ENCODE measurements at regions not wholly inside any gene's neighbourhood (a gene's known extent, or its start where the extent isn't known, plus 50 kb on each side); places are given as distances from the start of the nearest gene placed in this dataset.
A peak's percentile ranks its signal among the peaks of the same experiment; 100 is the strongest.
"Not testable (repeated sequence)": the region's sequence is repeated elsewhere in the genome, so short reads cannot be mapped to it uniquely, and the experiment has no call there.

DNA sequence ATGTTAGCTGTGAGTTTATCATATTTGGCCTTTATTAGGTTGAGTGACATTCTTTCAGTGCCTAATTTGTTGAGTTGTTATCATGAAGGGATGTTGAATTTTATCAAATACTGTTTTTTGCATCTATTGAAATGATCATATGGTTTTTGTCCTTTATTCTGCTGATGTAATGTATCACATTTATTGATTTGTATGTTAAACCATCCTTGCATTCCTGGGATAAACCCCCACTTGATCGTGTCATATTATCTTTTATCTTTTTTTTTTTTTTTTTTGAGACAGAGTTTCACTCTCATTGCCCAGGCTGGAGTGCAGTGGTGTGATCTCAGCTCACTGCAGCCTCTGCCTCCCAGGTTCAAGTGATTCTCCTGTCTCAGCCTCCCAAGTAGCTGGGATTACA is 51.9 kb upstream of the MFGE8 start:
- DNase-seq (ENCODE audit: low spot score) = not testable (repeated sequence)

DNA sequence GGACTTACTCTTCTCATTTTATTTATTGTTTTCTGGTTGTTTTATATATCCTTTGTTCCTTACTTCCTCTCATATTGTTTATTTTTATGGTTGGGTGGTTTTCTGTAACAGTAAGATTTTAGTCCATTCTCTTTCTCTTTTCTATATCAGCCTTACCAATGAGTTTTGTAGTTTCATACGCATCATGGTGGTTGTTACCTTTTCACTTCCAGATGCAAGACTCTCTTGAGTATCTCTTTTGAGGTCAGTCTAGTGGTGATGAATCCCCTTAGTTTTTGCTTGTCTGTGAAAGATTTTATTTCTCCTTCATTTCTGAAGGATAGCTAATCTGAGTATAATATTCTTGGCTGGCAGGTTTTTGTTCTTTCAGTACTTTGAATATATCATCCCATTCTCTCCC is 57.1 kb upstream of the MFGE8 start:
- DNase-seq (ENCODE audit: low spot score) = no peak

DNA sequence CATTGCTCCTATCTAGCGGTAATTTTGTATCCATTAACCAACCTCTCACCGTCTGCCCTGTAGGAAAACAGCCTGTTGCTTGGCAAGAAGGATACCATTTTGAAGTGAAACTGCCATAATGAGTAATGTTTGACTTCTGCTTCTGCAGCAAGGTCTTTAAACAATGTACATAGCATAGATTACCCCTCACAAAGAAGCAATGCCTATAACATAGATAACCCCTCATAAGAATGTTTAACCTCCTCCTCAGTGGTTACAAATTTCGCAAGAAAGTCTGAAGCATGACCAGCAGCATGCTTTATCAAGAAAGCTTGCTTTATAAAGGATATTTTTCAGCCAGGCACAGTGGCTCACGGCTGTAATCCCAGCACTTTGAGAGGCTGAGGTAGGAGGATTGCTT is 61.2 kb upstream of the MFGE8 start:
- DNase-seq (ENCODE audit: low spot score) = no peak

DNA sequence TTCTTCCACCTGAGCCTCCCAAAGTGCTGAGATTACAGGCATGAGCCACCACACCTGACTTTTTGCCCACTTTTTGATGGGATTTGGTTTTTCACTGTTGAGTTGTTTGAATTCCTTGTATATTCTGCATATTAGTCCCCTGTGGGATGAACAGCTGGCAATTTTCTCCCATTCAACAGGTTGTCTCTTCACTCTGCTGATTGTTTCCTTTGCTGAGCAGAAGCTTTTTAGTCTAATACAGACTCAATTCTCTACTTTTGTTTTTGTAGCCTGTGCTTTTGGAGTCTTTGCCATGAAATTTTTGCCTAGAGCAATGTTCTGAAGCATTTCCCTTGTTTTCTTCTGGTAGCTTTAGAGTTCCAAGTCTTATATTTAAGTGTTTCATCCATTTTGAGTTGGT is 62.7 kb upstream of the MFGE8 start:
- no peak for DNase-seq (ENCODE audit: low spot score)

DNA sequence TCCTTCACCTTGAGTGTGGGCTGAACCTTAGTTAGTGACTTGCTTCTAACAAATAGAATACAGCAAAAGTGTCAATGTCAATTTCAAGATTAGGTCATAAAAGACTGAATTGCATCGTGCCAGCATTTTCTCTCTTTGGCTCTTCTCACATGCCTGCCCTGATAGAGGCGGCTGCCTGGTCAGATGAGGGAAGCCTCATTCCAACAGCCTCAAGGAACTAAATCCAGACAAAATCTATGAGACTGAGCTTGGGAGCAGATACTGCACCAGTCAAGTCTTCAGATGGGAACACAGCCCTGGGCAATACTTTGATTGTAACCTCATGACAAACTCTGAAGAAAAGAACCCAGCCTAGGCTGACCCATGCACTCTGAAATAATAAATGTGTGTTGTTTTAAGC is 63.5 kb upstream of the MFGE8 start:
- DNase-seq (ENCODE audit: low spot score) = no peak

DNA sequence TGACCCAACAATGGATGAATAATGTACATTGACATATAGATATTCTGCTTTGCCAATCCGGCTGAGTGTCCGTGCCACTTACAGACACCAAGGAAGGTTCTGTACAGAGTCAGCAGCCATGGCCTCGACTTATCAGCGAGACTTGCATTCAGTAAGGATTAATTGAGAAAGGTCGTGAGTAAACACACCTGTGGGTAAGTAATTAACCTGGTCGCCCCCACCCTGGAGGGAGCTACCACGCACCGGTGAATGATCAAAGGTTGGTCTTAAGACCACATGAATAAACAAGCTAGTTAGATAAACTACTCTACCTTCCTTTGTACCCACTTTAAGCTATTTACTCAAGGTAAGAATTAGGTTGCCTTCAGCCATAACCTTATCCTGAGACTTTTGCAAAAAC is 66.5 kb upstream of the MFGE8 start:
- no peak for DNase-seq (ENCODE audit: low spot score)

DNA sequence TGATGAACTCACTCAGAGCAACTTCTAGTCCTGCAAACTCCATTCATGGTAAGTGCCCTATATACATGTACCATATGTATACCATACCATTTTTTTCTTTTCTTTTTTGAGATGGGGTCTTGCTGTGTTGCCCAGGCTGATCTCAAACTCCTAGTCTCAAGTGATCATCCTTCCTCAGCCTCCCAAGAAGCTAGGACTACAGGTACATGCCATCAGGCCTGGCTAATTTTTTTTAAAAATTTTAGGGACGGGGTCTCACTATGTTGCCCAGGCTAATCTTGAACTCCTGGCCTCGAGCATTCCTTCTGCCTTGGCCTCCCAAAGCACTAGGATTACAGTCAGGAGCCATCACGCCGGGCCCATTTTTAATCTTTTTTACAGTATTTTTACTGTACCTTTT is 67.3 kb upstream of the MFGE8 start:
- no peak for DNase-seq (ENCODE audit: low spot score)

DNA sequence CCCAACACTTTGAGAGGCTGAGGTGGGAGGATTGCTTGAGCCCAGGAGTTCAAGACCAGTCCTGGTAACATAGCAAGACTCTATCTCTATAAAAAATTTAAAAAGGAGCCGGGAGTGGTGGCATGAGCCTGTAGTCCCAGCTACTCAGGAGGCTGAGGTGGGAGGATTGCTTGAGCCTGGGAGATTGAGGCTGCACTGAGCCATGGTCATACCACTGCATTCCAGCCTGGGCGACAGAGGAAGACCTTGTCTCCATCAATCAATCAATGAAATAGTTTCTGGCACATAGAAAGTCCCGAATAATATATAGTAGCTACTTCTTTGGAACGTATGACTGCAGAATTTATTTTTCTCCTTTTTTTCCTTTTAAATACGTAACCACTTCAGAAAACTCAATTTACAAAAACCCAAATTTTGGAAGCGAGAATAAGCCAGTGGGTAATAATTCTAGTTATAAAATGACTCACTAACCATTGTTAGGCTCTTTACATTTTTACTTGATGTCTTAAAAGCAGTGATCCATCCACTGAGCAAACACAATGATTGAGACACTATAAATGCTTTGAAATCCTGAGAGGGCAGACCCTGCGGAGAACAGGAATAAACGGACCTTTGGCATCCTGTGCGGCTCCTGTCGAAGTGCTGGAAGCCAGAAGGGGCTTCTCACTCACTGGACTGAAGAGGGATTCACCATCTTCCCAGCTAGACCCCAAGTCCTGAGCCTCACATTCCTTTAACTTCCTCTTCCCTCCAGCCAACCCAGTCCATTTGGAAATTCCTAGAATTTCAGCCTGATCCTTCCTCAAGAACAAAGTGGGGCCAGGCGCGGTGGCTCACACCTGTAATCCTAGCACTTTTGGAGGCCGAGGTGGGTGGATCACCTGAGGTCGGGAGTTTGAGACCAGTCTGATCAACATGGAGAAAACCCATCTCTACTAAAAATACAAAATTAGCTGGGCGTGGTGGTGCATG is 68.4 kb upstream of the MFGE8 start:
- no peak for DNase-seq (ENCODE audit: low spot score)

DNA sequence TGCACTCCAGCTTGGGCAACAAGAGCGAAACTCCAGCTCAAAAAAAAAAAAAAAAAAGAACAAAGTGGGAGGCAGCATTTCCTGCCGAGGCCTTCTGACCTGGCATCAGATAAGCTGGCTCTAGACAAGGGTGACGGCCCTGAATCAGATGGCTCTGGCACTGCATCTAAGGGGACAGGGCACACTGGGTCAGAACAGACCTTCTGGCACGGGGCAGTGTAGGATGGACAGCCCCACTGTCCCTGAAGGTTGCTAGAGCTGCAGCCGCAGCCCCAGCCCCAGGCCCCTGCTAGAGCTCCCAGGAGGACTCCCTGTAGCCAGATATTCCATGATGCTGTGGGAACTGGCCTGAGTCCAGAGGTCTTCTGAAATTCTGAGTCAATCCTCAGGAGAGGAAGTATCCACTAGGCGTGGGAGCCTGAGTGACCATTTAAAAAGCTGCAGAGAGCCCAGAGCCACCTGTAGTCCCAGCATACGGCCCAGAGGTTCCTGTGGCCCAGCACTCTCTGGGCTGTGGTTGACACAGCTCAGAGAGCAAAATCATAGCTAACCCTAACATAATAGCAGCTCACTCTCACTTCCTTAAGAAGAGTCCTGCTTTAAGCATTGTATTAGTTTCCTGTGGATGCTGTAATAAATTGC is 69.2 kb upstream of the MFGE8 start:
- peak; percentile 24 for DNase-seq (ENCODE audit: low spot score)

DNA sequence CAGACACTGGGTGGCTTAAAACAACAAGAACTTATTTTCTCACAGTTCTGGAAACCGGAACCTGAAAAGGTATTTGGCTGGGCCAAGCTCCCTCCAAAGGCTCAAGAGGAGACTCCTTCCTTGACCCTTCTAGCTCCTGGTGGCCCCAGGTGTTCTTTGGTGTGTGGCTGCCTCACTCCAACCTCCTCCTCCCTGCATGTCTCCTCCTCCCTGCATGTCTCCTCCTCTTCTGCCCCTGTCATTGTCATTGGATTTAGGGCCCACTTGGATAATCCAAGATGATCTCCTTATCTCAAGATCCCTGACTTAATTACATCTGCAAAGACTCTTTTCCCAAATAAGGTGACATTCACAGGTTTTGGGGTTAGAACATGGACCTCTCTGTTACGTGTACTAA is 69.8 kb upstream of the MFGE8 start:
- DNase-seq (ENCODE audit: low spot score) = no peak

DNA sequence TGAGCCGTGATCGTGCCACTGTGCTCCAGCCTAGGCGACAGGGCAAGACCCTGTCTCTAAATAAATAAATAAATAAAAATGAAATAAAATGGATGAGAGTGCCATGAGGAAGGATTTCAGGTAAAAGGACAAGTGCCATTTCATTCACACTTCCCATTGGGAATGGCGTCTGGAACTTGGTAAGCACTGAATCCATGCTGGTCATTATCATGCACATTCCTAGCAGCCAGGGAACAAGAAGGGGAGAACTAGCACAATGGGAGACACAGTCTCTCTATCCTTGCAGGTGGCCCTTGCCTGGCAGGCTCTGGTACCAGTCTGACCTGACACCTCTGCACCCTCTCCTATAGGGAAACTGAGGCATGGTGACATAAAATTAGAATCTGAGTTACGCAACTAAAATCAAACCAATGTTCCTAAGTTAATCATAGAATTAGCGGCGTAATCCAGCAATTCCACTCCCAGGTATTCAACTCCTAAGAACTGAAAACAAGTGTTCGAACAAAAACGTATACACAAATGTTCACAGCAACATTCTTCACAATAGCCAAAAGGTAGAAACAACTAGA is 70.8 kb upstream of the MFGE8 start:
- no peak for DNase-seq (ENCODE audit: low spot score)

DNA sequence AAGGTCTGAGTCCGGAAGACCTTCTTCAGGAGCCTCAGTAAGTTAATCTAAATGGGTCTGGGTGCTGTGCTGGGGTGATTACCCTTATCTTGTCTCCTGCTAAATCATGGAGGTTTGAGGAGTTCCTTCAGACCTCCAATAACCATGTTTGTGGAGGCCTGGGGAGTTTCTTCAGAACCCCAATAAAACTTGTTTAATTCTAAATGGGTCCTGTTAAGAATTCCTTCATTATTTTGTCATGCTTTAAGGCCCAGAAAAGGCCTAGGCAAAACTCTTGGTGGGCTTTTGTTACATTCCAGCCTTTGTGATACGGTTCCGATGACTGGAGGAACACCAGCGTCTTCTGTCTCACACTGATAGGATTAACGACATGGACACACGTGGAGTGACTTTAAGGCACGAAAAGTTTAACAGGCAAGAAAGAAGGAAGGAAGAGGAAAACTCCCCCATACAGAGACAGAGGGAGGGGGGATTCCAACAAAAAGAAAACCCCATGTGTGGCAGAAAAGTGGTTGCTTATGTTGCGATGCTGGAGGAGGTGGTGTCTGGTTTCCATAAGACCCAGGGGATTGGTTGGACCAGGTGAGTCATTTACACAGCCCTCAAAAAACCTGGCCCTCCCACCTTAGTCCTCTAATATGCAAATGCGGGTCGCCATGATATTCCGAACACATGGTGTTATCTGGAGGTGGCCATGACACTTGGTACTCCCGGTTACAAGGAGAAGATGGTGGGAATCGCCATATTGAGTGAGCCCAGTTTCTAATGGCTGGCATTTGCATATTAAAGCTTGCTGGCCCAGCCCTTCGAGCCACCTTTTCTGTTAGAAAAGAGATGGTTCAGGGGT is 72.6 kb upstream of the MFGE8 start:
- no peak for DNase-seq (ENCODE audit: low spot score)

DNA sequence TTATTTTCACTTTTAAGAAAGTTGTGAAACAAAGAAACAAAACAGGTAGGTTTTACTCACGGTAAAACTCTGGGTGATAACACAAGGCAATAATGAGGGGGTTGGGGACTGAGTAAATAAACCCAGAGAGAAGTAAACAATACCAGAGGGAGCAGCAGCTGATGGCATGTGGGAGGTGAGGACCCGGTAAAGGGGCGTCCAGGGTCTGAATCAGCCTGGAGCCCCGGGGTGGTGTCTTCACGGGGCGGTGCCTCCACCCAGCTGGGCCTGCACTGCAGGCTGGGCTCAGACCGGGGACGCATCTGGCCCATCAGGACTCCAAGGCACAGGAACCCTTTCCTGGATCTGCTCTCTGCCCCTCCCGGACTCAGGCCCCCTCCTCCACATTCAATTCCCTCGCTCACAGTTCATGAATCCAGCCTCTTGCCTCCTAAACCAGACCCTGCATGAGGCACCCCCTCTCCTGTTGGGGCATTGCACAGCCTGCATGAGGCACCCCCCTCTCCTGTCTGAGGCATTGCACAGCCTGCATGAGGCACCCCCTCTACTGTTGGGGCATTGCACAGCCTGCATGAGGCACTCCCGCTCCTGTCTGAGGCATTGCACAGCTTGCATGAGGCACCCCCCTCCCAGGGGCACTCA is 73.9 kb upstream of the MFGE8 start:
- DNase-seq (ENCODE audit: low spot score) = no peak

DNA sequence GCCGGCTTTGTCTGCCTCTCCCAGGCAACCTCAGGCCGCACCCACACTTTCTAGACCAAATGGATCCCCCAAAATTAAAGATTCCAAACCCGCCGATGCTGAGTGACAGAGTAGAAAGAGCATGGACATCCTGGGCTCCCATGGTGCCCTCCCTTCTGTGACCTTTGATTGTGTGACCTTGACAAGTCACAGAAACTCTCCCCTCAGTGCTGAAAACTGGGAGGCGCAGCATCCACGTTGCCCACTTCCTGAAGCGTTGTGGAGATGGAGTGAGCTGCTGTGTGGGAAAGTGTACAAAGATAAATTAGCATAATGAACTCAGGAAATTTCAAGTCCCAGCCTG is 74.4 kb upstream of the MFGE8 start:
- no peak for DNase-seq (ENCODE audit: low spot score)

DNA sequence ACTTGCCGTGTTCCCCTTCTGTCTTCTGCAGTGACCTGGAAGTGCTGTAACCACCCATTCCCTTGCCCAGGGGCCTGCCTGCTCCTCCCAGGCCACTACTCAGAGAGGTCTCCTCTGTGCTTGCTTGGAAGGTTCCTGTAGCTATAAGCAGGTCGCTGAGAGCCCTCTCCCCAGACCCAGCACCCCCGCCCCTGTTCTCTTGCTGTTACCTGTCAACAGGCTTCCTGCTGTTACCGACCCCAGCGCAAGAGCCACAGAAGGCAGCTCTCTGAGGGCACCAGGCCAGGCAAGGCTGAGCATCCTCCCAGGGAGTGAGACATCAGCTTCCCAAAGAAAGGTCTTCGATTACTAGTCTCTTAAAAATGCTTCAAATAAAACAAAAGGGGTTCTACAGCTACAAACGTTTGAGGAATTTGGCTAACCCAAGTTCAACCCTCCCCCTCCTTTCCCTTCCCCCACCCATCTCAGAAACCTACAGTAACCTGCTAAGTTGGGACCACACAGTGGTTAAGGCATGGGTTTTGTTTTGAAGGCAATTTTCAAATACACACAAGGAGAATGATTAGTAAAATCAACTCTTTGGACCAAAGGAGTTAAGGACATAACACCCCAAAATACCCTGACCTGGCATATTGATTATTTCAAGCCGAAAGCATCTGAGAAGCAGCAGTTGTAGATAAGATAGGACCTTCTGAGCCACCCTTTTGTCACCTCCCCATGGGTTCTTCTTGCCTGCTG is 74.9 kb upstream of the MFGE8 start:
- DNase-seq (ENCODE audit: low spot score) = no peak

DNA sequence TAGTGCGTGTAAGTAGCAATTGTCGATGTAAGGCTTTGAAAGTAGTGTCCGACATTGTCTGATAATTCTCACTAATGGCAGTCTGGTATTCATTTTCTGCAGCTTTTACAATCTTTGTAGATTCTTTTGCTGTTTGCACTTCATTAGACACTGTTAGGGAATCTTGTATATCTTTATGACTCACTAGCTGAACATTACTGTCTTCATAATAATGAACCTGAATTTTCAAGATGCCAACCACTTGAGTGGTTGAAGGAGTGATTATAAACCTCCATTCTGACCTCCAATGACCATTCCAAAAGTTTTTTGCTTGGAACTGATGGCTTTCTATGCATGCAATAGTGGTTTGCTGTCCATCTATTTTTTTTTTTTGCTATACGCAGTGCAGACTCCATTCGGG is 76.4 kb upstream of the MFGE8 start:
- DNase-seq (ENCODE audit: low spot score) = peak; percentile 25

DNA sequence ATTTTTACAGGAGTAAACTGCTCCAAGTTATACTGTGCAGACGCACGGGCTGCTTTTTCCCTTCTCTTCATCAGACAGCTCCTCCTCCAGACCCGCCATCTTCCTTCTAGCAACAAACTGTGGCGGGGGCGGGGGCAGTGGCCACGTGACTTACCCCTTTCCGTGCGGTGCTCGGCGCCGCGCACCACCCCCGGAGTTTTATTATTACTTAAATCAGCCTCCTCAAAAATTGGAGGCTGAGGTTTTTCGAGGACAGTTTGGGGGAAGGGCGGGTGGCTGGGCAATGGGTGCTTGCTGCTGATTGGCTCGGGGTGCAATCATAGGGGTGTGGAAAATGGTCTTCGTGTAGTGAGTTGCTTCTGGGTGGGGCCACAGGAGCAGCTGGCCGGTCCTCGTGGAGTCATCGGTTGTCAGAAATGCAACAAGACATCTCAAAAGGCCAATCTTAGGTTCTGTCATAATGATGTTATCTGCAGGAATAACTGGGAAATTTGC is 77.1 kb upstream of the MFGE8 start:
- no peak for DNase-seq (ENCODE audit: low spot score)

DNA sequence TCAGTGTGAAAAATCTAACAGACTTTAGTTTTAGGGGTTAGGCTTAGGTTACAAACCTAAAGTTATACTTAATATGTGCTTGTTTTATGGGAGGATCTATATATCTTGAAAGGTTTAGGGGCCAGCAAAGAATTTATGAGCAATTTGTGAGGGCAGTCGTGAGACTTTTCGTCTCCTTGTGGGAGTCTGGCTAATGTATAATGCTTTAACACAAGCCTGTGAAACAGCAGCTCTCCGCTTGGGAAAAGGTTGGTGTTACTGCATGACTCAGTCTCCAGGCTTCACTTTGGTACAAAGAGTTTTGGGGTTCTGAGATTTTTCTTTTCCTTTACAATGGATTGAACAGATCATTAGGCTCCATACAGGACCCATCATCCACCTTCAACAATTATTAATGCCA is 79.0 kb upstream of the MFGE8 start:
- peak; percentile 29 for DNase-seq (ENCODE audit: low spot score)

DNA sequence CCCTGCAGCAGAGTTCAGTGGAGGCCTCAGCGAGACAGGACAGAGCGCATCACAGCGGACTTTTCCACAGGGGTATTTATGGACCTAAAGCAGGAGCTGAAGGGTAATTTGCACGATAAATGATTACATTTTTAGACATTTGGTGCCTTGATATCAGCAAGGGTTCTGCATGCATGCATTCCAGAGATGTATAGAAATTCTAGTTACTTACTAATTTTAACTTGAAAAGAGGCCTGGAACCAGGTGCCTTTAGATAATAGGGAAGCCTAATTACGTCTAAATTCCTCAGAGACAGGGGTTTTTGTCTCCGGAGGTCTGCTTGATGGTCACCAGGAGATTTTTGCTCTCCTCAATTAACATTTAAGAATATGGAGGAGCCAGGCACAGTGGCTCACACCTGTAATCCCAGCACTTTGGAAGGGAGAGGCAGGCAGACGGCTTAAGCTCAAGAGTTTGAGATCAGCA is 79.8 kb upstream of the MFGE8 start:
- no peak for DNase-seq (ENCODE audit: low spot score)

DNA sequence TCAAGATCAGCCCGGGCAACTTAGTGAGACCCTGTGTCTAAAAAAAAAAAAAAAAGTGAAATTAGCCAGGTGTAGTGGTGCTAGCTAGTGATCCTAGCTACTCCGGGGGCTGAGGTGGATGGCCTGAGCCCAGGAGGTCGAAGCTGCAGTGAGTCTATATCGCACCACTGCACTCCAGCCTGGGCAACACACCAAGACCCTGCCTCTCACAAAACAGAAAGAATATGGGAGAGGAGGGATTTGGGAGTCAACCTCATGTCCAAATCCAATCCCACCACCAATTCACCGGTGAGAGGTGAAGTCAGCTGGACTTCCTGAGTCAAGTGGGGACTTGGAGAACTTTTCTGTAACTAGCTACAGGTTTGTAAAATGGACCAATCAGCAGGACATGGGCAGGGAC is 80.5 kb upstream of the MFGE8 start:
- DNase-seq (ENCODE audit: low spot score) = no peak

DNA sequence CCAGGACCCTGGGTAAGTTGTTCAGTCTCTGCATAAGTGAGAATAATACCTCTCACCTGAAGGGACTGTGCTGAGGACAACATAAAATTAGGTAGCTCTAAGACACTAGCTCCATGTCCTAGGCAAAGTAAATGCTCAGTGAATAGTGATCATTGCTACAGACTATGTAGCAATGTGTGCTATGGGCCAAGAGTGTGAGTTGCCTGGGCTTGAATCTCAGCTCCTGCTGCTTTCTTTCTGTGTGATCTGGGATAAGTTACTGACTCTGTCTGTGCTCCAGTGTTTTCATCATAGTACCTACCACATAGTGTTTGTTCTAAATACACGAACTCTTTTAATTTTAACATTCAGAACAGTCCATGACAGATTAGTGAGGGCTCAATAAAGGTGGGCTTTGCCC is 81.1 kb upstream of the MFGE8 start:
- no peak for DNase-seq (ENCODE audit: low spot score)
